GM18498 (cell line): ENCODE measurements at regions not wholly inside any gene's neighbourhood (a gene's known extent, or its start where the extent isn't known, plus 50 kb on each side); places are given as distances from the start of the nearest gene placed in this dataset.
"Not testable (repeated sequence)": the region's sequence is repeated elsewhere in the genome, so short reads cannot be mapped to it uniquely, and the experiment has no call there.

Experiments used
- ATAC-seq: cut with Tn5 transposase; IDR thresholded peaks from one replicate; pipeline ENCODE4 v1.9.1; 2021; ENCODE audit warnings: mild to moderate bottlenecking, moderate library complexity; ENCODE audit not compliant: unreplicated experiment

GRCh38 chr19:41495589-41495988 lies 52.6 kb downstream of the ERICH4 start:
- ATAC-seq, result no peak

- ATAC-seq, result no peak
These were observed 56.9 kb downstream of the ERICH4 start for GRCh38 chr19:41499899-41500298.

DNA sequence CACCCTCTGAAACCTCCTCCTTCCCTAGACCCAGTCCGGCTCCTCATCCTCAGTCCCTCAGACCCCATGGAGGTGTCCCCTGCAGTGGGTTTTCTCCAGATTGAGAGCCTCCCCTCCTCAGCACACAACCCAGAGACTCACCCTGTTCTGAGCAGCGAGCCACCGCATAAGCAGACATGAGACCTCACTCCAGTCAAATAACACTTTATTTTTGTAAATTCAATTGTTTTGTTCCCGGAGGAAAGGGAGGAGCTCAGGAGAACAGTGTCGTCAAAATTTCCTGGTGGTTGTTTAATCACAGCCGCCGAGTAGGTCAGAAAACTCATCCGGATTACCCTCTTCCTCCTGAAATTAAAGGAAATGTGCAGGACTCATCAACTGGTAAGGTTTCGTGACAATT lies 57.5 kb downstream of the ERICH4 start:
- no peak for ATAC-seq

DNA sequence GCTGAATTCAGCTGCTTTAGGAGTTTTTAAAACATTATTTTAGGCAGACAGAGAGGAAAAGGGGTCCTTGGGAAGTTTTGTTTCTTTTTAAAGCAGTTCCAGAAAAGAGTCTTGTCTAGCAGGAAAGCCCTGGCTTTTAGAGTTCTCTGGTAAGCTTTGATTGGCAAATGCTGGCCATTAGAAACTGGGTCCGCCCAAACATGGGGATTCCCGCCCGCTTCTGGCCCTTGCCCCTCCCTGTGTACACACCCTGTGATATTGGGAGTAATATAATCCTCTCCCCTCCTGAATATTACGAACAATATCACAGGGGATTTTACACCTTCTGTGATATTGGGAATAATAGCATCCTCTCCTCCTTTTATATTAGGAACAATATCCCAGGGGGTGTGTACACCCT lies 58.9 kb downstream of the ERICH4 start:
- no peak for ATAC-seq

DNA sequence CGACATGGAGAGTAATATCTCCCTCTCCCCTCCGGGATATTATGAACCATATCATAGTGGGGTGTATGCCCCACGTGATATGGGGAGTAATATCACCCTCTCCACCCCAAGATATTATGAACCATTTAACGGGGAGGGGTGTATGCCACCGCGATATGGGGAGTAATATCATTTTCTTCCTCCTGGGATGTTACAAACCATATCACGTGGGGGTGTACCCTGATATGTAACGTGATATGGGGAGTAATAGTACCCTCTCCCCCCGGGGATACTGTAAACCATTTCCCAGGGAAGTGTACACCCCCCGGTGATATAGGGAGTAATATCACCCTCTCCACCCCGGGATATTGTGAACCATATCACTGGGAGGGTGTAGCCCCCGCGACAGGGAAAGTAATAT lies 62.1 kb downstream of the ERICH4 start:
- ATAC-seq, result no peak

DNA sequence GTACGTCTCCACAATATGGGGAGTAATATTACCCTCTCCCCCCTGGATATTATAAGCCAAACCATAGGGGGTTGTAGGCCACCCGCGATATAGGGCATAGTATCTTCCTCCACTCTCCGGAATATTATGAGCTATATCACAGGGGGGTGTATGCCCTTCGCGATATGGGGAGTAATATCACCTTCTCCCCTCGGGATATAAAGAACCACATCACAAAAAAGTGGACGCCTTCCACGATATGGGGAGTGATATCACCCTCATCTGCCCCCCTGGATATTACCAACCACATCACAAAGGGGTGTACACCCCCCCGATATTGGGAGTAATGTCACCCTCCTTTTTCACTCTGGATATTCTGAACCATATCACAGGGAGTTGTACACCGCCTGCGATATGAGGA lies 65.5 kb upstream of the CEACAM21 start:
- ATAC-seq, result no peak

DNA sequence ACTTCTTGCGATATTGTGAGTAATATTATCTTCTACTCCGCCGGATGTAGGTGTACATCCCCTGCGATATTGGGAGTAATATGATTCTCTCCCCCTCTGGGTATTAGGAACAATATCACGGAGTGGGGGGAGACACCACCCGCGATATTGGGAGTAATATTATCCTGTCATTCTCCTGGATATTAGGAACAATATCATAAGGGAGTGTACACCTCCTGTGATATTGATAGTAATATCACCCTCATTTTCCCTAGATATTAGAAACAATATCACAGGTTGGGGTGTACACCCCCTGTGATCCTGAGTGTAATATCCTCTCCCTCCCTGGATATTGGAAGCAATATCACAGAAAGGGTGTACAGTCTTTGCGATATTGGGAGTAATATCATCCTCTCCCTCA lies 64.3 kb upstream of the CEACAM21 start:
- ATAC-seq, result no peak

GRCh38 chr19:41515015-41515652 lies 60.8 kb upstream of the CEACAM21 start:
- no peak for ATAC-seq

DNA sequence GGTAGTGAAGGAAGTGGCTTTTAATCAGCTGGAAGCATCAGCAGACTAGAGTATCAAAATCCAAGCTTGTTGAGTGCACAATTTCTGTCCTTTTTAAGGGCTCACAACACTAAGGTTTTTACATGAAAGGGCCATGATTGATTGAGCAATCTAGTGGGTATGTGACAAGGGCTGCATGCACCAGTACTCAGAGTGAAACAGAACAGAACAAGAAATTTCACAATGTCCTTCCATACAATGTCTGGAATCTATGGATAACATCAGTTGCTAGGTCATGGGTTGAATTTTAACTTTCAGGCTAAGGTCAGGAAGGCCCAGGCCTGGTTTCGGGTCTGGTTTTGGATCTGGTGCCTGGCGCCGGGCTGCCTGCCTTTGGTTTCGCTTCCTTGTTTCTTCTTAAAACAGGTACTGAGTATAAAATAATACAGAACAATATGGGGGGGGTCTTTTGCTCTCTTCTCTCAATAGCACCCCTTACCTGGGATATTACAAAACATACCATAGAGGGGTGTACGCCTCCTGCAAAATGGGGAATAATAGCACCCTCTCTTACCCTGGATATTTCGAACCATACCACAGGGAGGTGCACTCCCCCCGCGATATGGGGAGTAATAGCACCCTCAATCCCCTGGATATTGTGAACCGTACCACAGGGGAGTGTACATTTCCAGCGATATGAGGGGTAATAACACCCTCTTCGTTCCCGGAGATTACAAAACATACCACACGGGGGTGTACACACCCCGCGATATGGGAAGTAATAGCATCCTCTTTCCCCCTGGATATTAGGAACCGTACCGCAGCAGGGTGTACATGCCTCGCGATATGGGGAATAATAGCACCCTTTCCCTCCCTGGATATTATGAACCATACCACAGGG lies 59.4 kb upstream of the CEACAM21 start:
- ATAC-seq, result not testable (repeated sequence)

GRCh38 chr19:41518141-41518540 lies 57.8 kb upstream of the CEACAM21 start:
- no peak for ATAC-seq

GRCh38 chr19:41521138-41521930 lies 54.6 kb upstream of the CEACAM21 start:
- peak; percentile 61 for ATAC-seq

DNA sequence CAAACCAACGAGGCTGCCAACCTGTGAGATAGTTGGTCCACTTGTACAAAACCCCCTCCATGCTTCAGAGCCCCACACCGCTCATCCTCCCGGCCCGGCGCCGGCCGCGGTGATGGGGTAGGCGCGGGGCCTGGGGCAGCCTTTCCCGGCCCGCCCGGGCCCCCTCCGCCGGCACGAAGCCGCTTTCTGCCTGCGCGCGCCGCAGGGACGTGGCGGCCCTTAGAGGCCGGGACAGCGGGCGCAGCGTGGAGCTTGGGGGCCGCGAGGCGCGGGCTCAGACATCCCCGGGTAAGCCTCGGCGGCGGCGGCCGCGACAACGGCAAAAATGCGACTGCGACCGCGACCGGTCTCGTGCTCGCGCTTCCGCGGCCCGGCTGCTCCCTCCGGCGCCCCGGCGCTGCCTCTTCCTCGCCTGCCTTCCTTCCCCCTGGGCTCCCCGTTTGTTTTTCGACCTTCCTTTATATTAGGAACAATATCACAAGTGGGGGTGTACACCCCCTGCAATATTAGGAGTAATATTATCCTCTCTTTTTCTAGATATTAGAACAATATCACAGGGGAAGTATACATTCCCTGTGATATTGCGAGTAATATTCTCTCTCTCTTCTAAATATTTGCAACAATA lies 53.9 kb upstream of the CEACAM21 start:
- peak; percentile 53 for ATAC-seq

DNA sequence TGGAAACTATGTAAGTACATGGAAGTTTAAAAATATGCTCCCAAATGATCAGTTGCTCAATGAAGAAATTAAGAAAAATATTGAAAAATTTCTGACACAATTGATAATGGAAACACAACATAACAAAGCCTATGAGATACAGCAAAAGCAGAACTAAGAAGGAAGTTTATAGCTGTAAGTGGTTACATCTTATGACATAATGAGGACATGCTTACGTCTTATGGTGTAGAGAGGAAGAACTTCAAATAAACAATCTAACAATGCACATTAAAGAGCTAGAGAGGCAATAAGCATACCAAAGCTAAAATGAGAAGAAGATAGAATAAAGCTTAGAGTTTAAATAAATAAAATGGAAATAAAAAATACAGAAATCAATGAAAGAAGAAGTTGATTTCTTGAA lies 50.0 kb upstream of the CEACAM21 start:
- ATAC-seq, result no peak
